PC-3 (cell line): ENCODE measurements at regions not wholly inside any gene's neighbourhood (a gene's known extent, or its start where the extent isn't known, plus 50 kb on each side); places are given as distances from the start of the nearest gene placed in this dataset.

Source experiments
- CTCF ChIP-seq: fragments of 300-600 bp; sonication (generic); conservative IDR thresholded peaks from 2 replicates; pipeline ENCODE4 v1.5.1; 2017; ENCODE audit warnings: antibody characterized with exemption, low read depth, mild to moderate bottlenecking, low read length
- EZH2 ChIP-seq: fragments of 300-600 bp; sonication (generic); IDR thresholded peaks from one replicate; pipeline ENCODE4 v1.6.1; 2017; ENCODE audit warnings: antibody characterized with exemption, mild to moderate bottlenecking, low read length; ENCODE audit not compliant: unreplicated experiment

- TF ChIP-seq EZH2 (no peak), CTCF (no peak)
These were observed 366.8 kb upstream of the CCDC179 start for GRCh38 chr11:23227078-23227445.
